ENCODE measurements at regions not wholly inside any gene's neighbourhood (a gene's known extent, or its start where the extent isn't known, plus 50 kb on each side); places are given as distances from the start of the nearest gene placed in this dataset.

DNA sequence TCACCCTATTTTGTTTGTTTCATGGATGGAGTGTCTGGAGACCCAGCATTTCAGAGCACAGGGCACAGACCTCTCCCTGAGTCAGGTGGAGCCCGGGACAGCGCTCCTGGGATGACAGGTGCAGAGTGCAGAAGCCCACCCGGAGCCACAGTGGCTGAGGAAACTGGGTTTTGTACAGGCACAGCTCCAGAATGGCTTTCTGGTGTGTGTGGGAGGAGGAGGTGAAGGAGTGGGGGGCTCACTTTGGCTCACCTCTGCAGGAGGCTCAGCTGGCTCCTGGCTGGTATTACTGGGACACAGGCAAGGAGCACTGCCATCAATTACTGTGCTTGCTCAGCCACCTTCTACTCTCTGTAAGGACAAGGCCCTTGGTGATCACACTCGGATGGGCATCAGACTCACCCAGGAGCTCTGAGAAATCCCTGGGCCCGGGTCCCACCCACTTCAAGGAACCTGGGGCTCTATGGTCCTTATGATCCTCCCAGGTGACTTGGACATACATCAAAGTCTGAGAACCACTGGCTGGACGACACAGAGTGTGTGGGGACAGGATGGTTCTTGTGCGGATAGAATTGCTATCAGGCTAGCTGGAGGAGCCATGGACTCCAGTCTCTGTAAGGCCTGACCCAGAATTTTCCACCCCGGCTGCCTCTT, 221.1 kb upstream of the ZNF32 start:
- no peak overlapping the region for H3K4me3 ChIP-seq (ENCODE audit: low read depth, poor library complexity, severe bottlenecking)
- 95 to 97% methylated on average over 8 of the region's 8 CpGs for WGBS, 2 donors
- TF ChIP-seq CTCF (IDR thresholded peaks at IDR 0.05) = no peak
- DNase-seq (ENCODE audit: low spot score in 2 of 2) = peak in 1 of 2 donors; percentile 43
- intact Hi-C loops (cut with DNase I; ENCODE audit: low total_unique reads) = no loop called here

- peak in 1 of 2 donors; percentile 74 for DNase-seq (ENCODE audit: low spot score in 2 of 2)
- intact Hi-C loops (cut with DNase I; ENCODE audit: low total_unique reads) = no loop called here
- 90 to 95% methylated on average over 5 to 6 of the region's 6 CpGs for WGBS, 2 donors
- no peak overlapping the region for H3K4me3 ChIP-seq (ENCODE audit: low read depth, poor library complexity, severe bottlenecking)
- TF ChIP-seq CTCF (IDR thresholded peaks at IDR 0.05) (no peak), POLR2A (IDR thresholded peaks at IDR 0.05) (no peak)
Measured at GRCh38 chr10:43868952-43869351, 220.3 kb upstream of the ZNF32 start.

DNA sequence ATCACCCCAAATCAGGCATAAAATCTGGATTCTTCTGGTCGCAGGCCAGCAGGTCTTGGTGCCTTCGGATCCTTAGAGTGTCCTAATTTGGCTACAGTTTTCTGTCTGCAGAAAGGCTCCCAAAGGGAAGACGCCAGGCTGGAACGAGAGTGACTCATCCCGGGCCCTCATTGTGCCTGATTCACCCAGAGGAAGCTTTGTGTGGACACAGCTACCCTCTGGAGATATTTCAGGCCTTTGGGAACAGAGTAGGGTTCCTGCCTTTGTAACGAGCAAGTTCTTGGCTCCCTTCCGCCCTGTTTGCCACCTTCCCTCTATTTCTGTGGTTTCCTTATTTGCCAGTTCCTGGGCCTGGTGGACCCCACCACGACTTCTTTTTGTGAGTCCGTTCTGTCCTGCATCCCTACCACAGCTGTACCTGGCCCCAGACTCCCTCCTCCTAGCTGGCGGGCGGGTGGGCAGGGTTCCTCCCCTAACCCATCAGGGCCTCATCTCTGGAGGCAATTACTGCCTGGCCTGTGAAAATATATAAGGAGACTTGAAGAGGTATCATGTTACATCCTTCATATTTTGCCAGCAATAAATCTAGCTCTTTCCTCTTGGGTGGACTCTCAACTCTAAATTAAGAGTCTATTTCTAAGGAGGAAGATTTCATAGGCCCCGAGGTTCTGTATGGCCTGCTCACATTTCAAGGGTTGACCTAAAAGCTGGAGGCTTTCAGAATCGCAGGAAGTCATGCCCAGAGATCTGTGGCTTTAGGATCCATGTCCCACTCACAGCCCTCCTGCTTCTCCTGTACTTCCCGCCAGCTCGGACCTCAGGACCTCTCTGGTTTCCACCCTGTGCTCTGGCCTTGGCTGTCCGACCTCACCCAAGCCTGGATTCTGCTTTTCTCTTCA, 219.2 kb upstream of the ZNF32 start:
- 71 to 75% methylated on average over 16 of the region's 16 CpGs for WGBS, 2 donors
- intact Hi-C loops (cut with DNase I; ENCODE audit: low total_unique reads) = no loop called here
- peak in 1 of 2 donors; percentile 40 for DNase-seq (ENCODE audit: low spot score in 2 of 2)
- TF ChIP-seq POLR2A (IDR thresholded peaks at IDR 0.05) (no peak), CTCF (IDR thresholded peaks at IDR 0.05) (no peak)
- no peak overlapping the region for H3K4me3 ChIP-seq (ENCODE audit: low read depth, poor library complexity, severe bottlenecking)

DNA sequence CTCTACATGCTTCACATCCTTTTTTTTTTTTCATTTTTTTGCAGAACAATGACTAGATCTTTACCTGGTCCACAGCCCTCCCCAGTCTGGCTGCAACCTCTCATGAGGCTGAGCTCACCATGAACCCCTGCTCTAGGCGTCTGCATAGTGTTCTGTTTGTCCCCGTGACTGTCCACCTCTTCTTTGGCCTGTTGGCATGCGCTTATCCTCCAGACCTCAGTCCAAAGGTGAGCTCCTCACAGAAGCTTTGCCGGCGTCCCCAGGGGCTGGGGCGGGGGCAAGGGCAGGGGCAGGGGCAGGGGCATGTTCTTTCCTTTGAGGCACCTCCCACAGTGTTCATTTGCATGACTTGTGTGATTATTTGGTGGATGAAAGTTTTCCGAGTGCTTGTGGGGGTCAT, 218.4 kb upstream of the ZNF32 start:
- no peak overlapping the region for H3K4me3 ChIP-seq (ENCODE audit: low read depth, poor library complexity, severe bottlenecking)
- intact Hi-C loops (cut with DNase I; ENCODE audit: low total_unique reads) = no loop called here
- no peak for DNase-seq (ENCODE audit: low spot score in 2 of 2)
- TF ChIP-seq POLR2A (IDR thresholded peaks at IDR 0.05) = no peak
- no peak for TF ChIP-seq CTCF (IDR thresholded peaks at IDR 0.05)
- WGBS, 2 donors = 89% methylated on average over 7 of the region's 7 CpGs

DNA sequence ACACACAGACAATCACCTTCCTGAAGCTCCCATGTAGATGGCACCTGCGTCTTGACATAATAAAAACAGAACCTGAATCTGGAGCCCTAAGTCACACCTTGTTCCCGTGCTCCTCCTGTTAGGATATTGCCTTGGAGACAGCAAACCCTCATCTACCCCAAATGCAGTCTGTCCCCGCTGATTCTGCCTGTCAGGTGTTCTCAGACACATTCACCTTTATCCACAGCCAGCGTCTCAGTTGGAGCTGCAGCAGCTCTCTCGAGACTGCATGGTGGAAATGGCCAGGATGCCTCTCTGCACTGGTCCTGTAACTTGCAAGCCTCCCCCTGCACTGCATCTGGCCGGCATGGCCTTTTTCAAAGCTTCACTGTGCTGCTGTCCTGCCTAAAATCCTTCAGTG, 218.0 kb upstream of the ZNF32 start:
- WGBS, 2 donors = 91% methylated on average over 6 of the region's 6 CpGs
- no peak for DNase-seq (ENCODE audit: low spot score in 2 of 2)
- no peak overlapping the region for H3K4me3 ChIP-seq (ENCODE audit: low read depth, poor library complexity, severe bottlenecking)
- TF ChIP-seq CTCF (IDR thresholded peaks at IDR 0.05) = no peak
- TF ChIP-seq POLR2A (IDR thresholded peaks at IDR 0.05) = no peak
- intact Hi-C loops (cut with DNase I; ENCODE audit: low total_unique reads) = no loop called here
